ENCODE measurements at regions not wholly inside any gene's neighbourhood (a gene's known extent, or its start where the extent isn't known, plus 50 kb on each side); places are given as distances from the start of the nearest gene placed in this dataset.

DNA sequence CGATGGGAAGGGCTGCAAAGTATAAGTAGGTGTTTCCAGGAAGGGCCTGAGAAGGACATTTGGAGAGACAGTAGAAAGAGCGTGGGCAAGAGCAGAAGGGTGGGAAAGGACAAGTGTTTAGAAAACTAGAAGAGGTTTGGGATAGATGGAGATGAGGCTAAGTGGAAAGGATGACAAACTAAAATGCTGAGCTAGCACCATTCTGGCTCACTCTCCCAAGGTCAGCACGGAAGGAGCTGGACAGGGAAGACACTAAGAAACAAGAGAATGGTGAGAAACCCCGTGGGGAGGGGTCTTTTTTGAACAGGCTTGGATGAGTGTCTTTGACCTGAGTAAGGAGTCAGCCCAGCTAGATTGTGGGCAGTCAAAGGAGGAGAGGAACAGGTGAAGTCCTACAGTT, 286.0 kb downstream of the CDK5RAP2 start:
- no peaks in the 10 kb centered on the region; the same call in 1 of the 2 replicates for H3K27me3 ChIP-seq (replicated peaks; ENCODE audit: control insufficient read depth, insufficient read depth, low read length)
- Mint-ChIP-seq H3K4me3 (ENCODE audit: unreplicated experiment) (no peak overlapping the region), H3K4me1 (ENCODE audit: low read depth, unreplicated experiment) (no peaks in the 10 kb centered on the region), H3K27ac (ENCODE audit: unreplicated experiment) (no peak overlapping the region), H3K36me3 (ENCODE audit: insufficient read depth, unreplicated experiment) (no peaks in the 10 kb centered on the region), H3K27me3 (ENCODE audit: insufficient read depth, unreplicated experiment) (peaks cover 6% of the 10 kb centered on the region), H3K9me3 (ENCODE audit: unreplicated experiment) (no peaks in the 10 kb centered on the region)
- CTCF ChIA-PET, result no interaction called here
- BruUV-seq (replicated peaks), result no TSS peak
- H3K4me3 ChIP-seq (ENCODE audit: low read depth, low read length), result no peak overlapping the region
- H3K36me3 ChIP-seq (ENCODE audit: control insufficient read depth, insufficient read depth, low read length), result no peaks in the 10 kb centered on the region
- H3K9me3 ChIP-seq, result no peaks in the 10 kb centered on the region
- POLR2A ChIA-PET, result no interaction called here
- intact Hi-C loops (cut with micrococcal nuclease; ENCODE audit: unreplicated experiment), result no loop called here
- DNase-seq, result no peak
- TF ChIP-seq CTCF (IDR thresholded peaks at IDR 0.05; ENCODE audit: insufficient read depth in 1 of 2, low read depth in 1 of 2, low read length in 1 of 2, severe bottlenecking in 1 of 2, unreplicated experiment in 1 of 2), result no peak
- no peaks in the 10 kb centered on the region for H3K4me1 ChIP-seq

- no peak for DNase-seq
- intact Hi-C loops (cut with micrococcal nuclease; ENCODE audit: unreplicated experiment), result no loop called here
- Histone ChIP-seq H3K36me3 (ENCODE audit: control insufficient read depth, insufficient read depth, low read length) (no peaks in the 10 kb centered on the region), H3K4me1 (no peaks in the 10 kb centered on the region), H3K27me3 (replicated peaks; ENCODE audit: control insufficient read depth, insufficient read depth, low read length) (no peaks in the 10 kb centered on the region; the same call in 1 of the 2 replicates), H3K4me3 (ENCODE audit: low read depth, low read length) (no peak overlapping the region), H3K9me3 (no peaks in the 10 kb centered on the region)
- H3K36me3 Mint-ChIP-seq (ENCODE audit: insufficient read depth, unreplicated experiment), result no peaks in the 10 kb centered on the region
- H3K27me3 Mint-ChIP-seq (ENCODE audit: insufficient read depth, unreplicated experiment), result peaks cover 4% of the 10 kb centered on the region
- no peaks in the 10 kb centered on the region for H3K9me3 Mint-ChIP-seq (ENCODE audit: unreplicated experiment)
- POLR2A ChIA-PET, result no interaction called here
- CTCF ChIA-PET, result no interaction called here
- H3K4me1 Mint-ChIP-seq (ENCODE audit: low read depth, unreplicated experiment), result no peaks in the 10 kb centered on the region
- no TSS peak for BruUV-seq (replicated peaks)
- H3K27ac Mint-ChIP-seq (ENCODE audit: unreplicated experiment), result no peak overlapping the region
- TF ChIP-seq CTCF (IDR thresholded peaks at IDR 0.05; ENCODE audit: insufficient read depth in 1 of 2, low read depth in 1 of 2, low read length in 1 of 2, severe bottlenecking in 1 of 2, unreplicated experiment in 1 of 2), result no peak
- H3K4me3 Mint-ChIP-seq (ENCODE audit: unreplicated experiment), result no peak overlapping the region
These were observed 287.4 kb downstream of the CDK5RAP2 start for GRCh38 chr9:120292606-120293005.

GRCh38 chr9:120291050-120291449, 288.9 kb downstream of the CDK5RAP2 start:
- Histone ChIP-seq H3K9me3 (no peaks in the 10 kb centered on the region), H3K4me1 (no peaks in the 10 kb centered on the region), H3K27me3 (replicated peaks; ENCODE audit: control insufficient read depth, insufficient read depth, low read length) (no peaks in the 10 kb centered on the region), H3K36me3 (ENCODE audit: control insufficient read depth, insufficient read depth, low read length) (no peaks in the 10 kb centered on the region), H3K4me3 (ENCODE audit: low read depth, low read length) (no peak overlapping the region)
- POLR2A ChIA-PET, result no interaction called here
- Mint-ChIP-seq H3K4me3 (ENCODE audit: unreplicated experiment) (no peak overlapping the region), H3K27me3 (ENCODE audit: insufficient read depth, unreplicated experiment) (peaks cover 4% of the 10 kb centered on the region), H3K27ac (ENCODE audit: unreplicated experiment) (no peak overlapping the region), H3K36me3 (ENCODE audit: insufficient read depth, unreplicated experiment) (no peaks in the 10 kb centered on the region), H3K4me1 (ENCODE audit: low read depth, unreplicated experiment) (no peaks in the 10 kb centered on the region), H3K9me3 (ENCODE audit: unreplicated experiment) (no peaks in the 10 kb centered on the region)
- BruUV-seq (replicated peaks), result no TSS peak
- TF ChIP-seq CTCF (IDR thresholded peaks at IDR 0.05; ENCODE audit: insufficient read depth in 1 of 2, low read depth in 1 of 2, low read length in 1 of 2, severe bottlenecking in 1 of 2, unreplicated experiment in 1 of 2), result no peak
- no peak for DNase-seq
- intact Hi-C loops (cut with micrococcal nuclease; ENCODE audit: unreplicated experiment), result no loop called here
- CTCF ChIA-PET, result no interaction called here
